ENCODE measurements at regions not wholly inside any gene's neighbourhood (a gene's known extent, or its start where the extent isn't known, plus 50 kb on each side); places are given as distances from the start of the nearest gene placed in this dataset.

DNA sequence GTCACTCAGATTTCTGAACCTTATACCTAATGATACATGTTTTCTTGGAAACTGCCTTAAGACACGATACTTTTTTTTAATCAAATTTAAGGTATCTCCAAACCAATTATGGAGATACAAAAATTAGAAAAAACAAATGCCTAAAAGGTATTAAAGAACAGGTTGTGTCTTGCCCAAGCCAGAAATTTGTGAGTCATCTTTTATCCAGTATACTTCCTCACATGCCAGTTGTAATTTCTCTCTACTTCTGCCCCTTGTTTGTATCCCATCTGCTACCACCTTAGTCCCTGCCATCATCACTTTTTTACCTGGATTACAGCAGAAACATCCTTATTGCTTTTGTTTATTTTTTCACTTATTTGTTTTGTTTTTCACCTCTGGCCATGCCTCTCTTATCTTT, 571.2 kb upstream of the DAB2 start:
- no peak for DNase-seq (ENCODE audit: low read depth in 2 of 3, low spot score in 1 of 3)

DNA sequence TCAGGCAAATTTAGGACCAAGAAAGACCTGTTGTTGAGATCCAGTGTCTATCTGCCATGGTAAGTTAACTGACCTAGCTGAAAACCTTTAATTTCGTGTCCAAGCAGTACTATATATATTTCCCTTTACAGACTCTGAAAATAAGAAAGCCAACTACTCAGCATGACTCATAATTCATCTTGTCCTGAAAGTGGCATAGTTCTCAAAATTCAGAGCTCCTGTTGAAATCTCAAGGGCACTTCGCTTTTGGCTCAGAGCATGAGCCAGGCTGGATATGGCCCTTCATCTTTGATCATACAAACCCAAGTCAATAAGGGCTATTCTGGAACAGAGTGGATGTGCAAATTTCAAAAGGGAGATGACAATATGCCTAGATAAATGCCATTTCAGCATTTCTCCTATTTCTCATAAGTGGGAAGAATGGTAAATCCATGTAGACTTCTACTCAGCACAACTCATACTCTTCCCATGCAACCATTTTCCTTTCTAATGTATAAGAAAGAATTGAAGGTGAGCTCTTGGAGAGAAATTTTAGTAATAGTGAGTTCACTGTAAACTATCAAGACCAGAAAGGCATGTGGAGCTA, 567.9 kb upstream of the DAB2 start:
- DNase-seq (ENCODE audit: low read depth in 2 of 3, low spot score in 1 of 3): no peak

DNA sequence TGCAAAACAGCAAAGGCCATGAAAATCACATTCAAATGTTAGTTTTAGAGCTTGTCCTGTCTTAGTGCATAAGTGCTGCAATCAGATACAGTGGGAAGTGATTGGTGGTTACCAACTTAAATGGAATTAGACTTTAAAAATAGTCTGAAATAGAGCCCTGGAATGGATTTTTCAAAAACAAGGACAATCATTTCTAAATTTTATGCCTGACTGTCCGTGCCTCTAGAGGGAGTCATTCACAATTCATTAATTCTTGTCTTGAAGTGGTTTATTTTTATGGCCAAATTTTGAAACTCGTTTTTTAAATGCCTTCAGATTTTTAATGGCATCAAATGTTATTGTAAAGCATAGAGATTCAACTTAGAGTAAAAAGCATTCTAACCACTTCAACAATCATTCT, 561.8 kb upstream of the DAB2 start:
- no peak for DNase-seq (ENCODE audit: low read depth in 2 of 3, low spot score in 1 of 3)

DNA sequence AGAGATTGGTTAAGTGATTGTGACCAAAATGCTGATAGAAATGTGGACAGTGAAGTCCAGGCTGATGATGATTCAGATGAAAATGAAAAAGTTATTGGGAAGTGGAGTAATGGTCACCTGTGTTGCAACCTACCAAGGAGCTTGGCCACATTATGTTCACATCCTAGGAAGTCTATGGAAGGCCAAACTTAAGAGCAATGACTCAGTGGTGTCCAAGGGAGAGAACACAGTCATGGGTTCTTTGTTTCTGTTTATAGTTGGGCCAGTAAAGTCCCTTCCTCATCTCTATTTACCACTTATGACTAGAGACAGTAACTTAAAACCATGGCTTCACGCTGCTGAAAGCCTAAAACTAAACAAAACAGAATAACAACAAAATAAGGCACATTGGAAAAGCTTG, 555.3 kb upstream of the DAB2 start:
- DNase-seq (ENCODE audit: low read depth in 2 of 3, low spot score in 1 of 3): no peak

DNA sequence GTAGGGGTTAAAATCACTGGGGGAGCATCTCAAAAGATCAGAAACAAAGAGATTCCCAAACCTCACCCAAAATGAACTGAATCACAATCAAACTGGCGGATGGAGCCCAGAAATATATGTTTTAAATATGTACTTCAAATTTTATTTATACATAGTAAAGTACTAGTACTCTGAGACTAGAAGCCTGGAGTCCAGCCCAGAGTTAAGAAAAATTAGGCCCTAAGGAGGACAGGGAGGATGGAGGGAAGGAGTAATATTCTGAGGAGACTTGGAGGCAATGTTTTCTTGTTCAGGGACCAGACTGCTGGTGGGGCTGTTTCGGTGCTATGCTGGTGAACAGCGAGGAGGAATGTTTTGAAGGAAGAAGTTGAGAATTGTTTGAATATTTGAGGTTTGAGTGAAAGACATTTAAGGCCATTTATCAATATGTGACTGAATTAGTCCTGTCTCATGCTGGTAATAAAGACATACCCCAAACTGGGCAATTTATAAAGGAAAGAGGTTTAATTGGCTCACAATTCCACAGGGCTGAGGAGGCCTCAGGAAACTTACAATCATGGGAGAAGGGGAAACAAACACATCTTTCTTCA, 552.4 kb upstream of the DAB2 start:
- DNase-seq (ENCODE audit: low read depth in 2 of 3, low spot score in 1 of 3): no peak

DNA sequence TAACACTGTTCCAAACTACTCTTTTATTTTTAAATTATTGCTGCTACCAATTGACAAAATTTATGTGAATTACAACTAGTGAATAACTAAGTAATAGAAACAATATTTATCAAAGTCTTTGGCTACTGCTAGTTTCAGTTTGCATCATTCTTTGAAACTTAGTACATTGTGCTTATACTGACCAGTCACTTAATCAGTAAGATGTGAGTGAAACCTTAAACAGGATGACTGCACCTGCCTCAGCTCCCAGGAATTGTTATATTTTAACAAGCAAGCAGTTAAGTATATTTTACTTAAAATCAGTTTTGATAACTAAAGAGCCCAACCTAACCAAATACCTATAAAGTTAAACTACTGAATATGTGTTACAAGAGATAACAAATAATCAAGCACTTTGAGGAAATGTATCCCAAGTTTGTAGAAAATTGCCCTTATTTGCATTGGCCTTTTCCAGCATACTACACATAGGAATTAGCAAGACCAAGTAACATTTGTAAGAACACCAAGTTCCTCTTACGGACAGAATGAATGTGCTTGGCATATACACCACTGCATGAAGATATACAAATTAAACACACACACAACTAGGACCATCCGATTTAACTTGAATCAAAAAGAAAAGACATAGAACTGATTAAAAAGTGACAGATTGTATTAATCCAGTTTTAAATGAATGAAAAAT, 545.5 kb upstream of the DAB2 start:
- no peak for DNase-seq (ENCODE audit: low read depth in 2 of 3, low spot score in 1 of 3)

DNA sequence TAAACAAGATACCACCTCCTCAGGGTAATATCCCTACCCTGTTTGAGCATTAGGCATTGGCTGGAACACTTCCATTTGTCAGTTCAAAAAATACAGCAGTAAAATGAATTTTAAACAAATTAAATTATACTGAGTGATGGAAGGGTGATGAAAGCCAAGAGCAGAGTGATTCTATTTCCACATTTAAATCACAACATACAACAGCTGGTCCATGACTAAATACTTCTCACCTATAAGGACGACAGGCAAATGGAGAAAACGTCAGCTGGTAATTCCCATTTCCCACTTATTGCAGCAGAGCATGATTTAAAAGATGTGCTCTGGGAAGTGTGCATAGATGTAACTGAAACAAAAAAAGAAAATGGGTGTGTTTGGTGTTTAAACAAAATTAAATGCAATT, 543.6 kb upstream of the DAB2 start:
- DNase-seq (ENCODE audit: low read depth in 2 of 3, low spot score in 1 of 3): no peak

DNA sequence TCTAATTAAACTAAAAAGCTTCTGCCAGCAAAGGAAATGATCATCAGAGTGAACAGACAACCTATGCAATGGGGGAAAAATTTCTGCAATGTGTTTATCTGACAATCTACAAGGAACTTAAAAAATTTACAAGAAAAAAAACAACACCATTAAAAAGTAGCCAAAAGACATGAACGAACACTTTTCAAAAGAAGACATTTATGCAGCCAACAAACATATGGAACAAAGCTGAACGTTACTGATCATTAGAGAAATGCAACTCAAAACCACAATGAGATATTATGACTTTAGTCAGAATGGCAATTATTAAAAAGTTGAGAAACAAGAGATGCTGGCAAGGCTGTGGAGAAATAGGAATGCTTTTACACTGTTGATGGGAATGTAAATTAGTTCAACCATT, 530.4 kb upstream of the DAB2 start:
- no peak for DNase-seq (ENCODE audit: low read depth in 2 of 3, low spot score in 1 of 3)

DNA sequence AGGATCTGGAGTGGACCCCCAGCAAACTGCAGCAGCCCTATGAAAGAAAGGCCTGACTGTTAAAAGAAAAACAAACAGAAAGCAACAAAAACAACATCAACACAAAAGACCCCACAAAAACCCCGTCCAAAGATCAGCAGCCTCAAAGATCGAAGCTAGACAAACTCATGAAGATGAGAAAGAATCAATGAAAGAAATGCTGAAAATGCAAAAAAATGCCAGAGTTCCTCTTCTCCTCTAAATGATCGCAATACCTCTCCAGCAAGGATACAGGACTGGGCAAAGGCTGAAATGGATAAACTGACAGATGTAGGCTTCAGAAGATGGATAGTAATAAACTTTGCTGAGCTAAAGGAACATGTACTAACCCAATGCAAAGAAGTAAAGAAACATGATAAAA, 526.3 kb upstream of the DAB2 start:
- no peak for DNase-seq (ENCODE audit: low read depth in 2 of 3, low spot score in 1 of 3)

DNA sequence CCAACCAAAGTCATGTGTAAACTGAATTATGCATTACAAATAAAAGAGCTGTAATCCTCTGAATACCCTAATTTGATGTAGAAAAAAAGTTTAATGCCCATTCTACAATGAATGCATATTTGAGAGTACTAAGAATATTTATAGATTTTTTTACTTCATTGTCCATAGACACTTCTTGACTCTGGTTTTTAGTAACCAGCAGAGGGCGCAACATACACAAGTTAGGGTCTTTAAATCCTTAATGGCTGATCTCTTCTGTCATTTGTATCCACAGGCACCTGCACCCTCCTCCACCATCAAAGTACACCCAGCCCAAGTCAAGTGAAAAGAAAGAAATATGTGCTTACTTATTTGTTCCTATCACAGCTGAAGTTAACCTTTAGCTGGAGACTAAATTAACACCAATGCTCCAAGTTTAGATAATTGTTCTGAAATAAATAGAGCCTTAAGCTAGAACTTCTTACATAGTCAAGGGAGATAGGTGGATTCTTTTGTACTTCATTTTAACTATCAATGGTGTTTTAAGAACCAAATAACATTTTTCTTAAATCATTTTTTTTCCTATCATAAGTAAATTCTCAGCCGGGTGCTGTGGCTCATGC, 524.2 kb upstream of the DAB2 start:
- peak; percentile 11 to 60 (median 16) for DNase-seq (ENCODE audit: low read depth in 2 of 3, low spot score in 1 of 3)

DNA sequence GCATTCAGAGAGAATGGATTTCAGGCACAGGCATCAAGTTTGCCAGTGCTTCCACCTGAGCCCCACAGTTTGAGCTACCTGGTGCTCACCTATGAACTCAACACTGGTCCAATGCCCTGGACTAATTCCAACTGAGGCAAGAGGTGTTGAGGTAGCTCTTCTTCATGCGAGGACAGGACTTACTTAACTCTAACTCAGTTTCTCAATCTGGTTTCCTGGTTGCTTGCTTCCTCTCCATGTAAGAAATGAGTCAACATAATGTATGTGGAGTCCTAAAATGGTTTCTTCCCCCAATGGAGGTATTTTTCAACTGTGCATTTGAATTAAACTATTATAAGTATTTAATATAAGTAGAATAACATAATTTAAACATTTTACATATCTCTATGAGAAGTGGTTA, 523.6 kb upstream of the DAB2 start:
- DNase-seq (ENCODE audit: low read depth in 2 of 3, low spot score in 1 of 3): no peak

DNA sequence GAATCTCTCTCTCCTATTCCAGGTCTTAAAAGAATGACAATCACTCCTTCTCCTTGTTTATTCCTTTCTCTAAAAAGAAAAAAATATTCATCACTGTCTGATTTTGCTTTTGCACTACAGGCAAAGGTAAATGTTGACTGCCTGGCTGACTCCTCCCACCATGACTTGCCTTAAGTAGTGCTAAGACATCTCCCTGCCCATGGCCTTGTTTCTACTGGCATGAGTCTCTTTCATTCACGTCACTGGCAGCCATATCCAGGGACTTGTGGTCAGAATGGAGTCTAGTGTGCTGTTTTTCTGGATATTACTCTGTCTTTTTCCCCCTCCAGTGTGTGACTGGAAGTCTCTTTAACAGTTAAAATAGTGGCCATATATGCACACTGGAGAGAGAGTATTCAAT, 522.9 kb upstream of the DAB2 start:
- no peak for DNase-seq (ENCODE audit: low read depth in 2 of 3, low spot score in 1 of 3)

DNA sequence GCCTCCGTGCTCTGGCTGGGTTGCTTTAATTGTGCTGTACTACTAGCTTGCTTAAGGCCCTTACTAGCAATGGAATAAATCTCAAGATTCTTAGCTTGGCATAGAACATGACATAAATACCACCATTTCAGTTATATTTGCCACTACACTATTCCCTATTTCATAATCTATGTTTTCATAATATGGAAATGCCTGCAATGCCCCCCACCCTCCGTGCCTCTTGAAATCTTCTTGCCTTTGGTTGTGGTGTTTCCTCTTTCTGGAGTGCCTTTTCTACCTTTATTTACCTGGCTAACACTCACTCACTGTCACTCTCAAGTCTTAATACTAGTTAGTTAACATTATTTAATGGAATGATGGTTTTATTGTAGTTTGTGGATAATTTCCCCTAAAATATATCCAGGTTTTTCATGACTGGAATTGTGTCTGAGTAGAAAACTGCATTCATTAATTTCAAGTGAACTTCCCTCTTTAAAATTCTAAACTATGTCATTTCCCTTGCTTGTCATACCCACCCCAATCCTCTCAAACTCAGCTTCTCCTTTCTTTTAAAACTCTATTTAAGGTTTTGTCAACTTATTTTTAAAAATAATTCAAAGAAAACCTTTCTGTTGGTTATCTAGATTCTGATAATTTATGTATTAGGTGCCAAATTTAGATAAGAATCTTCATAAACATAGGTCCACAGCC, 521.7 kb upstream of the DAB2 start:
- DNase-seq (ENCODE audit: low read depth in 2 of 3, low spot score in 1 of 3): no peak

DNA sequence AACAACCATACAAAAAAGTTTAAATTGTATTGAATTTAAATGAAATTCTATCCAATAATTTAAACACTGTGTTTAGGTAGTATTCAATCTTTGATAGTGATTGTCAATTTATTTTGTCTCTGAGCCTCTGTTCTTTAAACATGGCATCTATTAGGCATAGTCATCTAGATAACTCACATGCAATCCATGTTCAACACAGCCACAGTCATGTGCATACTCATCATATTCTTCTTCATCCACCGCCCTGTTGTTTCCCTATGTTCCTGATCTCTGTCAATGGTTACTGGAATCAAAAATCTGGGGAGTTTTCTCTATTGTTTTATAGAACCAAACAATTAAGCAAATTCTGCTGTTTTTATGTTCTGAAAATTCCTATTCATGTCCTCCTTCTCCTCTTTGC, 521.1 kb upstream of the DAB2 start:
- DNase-seq (ENCODE audit: low read depth in 2 of 3, low spot score in 1 of 3): no peak

DNA sequence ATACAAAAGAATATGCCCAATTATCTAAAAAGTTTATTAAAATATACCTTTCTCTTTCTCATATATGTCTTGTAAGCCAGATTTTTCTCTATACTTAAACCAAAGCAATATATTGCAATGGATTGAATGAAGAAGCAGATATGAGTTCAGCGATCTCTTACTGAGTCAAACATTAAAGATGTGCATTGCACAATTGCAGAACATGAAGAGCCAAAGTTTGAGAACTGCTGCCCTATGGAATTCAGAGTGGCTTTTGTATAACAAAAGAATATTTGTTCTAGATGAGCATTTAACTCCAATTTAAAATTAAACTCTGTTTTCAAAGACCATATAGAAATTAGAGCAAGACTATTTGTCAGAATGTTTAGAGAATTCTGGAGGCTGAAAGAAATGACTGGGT, 519.0 kb upstream of the DAB2 start:
- no peak for DNase-seq (ENCODE audit: low read depth in 2 of 3, low spot score in 1 of 3)

DNA sequence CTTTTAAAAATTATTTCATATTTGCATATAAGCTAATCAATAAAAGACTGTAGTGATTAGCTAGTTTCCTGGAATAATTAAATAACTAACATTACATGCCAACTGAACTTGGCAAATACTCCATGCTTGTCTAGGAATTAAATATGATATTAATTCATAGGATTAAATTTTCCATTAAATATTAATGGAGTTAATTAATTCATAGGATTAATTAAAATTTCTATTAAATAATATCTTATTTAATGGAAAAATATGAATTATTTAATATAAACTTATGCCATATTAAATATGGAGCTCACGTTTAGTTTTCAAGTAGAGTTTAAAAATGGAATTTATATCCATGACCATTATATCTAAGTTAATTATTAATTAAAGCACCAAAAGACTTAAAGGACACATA, 517.8 kb upstream of the DAB2 start:
- DNase-seq (ENCODE audit: low read depth in 2 of 3, low spot score in 1 of 3): no peak

DNA sequence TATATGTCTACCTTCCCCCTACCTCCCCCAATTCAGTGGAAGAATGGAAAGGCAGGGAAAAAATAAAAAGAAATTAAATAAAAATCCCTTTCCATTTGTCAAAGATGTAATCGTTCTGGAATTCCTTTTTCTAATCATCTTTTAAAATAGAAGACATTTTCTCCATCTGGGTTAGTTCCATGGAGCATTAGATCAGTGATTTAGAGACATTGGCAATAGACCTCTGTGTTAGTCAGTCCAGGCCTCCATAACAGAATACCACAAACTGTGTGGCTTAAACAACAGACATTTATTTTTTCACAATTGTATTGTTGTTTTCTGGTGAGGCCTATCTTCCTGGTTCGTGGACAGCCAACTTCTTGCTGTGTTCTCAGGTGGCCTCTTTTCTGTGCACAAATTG, 516.6 kb upstream of the DAB2 start:
- DNase-seq (ENCODE audit: low read depth in 2 of 3, low spot score in 1 of 3): no peak

DNA sequence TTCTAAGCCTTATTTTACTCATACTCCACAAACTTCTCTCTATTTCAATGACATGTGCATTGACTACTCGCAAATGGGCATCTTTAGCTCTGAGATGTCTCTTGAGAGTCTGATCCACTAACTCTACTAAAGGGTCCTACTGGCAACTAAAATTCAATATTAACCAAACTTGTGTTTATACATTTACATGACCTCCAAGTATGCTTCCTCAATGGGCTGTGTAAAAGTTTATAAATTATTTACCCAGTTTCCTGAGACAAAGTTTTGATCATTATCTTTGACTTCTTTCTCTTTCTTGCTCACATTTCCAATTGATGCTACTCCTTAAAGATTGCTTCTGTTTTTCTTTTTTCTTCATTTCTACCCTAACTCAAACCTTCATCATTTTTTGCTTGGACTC, 510.1 kb upstream of the DAB2 start:
- no peak for DNase-seq (ENCODE audit: low read depth in 2 of 3, low spot score in 1 of 3)

DNA sequence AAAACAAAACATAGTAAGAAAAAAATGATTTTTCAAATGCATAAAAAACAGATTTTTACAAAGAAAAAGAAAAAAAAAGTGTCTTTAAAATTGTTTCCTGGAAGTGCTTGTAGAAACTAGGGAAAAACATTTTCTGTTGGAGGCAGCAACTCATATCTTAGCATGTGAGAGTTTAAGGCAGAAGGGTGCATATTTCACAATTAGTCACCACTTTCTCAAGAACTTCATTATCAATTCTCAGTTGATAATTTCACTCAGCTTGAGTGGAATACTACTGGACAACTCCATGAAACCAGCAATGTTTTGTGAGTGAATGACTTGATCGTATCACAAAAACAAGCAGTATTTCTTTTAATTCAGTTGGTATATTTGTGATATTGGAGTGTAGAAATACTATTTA, 508.3 kb upstream of the DAB2 start:
- DNase-seq (ENCODE audit: low read depth in 2 of 3, low spot score in 1 of 3): no peak

DNA sequence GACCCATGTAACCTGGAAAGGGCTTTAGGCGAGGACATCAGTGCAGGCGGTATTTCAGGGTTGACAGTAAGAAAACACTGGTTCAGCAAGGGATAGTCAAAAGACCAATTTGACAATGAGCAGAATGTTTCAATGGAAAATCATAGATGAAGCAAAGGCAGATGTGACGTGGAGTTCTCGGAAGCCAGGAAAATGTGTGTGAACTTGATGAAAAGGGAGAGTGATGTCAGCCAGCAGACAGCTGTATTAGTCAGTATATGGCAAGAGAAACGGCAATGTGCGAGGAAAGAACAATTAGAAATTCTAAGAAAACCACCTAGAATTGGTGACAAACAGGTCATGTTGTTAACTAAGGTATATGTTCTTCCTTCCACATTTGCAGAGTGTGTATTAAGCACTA, 503.9 kb upstream of the DAB2 start:
- no peak for DNase-seq (ENCODE audit: low read depth in 2 of 3, low spot score in 1 of 3)

DNA sequence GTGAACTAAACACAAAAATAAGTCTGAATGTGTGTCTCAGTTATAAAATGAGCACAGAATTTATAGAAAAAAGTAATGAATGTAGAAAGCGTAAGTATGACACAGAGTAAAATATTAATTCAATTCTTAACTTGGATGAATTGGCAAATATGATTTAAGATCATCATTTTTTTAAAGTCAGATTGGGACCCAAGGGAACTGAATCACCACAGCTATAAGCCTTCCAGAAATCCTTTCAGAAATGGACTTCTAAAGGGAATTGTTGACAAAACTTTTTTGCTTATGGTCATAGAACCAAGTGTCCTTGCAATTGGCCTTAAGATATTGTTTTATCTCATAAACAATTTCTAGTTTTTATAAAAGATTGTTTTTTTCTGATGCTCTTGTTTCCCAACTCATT, 495.1 kb upstream of the DAB2 start:
- no peak for DNase-seq (ENCODE audit: low read depth in 2 of 3, low spot score in 1 of 3)

DNA sequence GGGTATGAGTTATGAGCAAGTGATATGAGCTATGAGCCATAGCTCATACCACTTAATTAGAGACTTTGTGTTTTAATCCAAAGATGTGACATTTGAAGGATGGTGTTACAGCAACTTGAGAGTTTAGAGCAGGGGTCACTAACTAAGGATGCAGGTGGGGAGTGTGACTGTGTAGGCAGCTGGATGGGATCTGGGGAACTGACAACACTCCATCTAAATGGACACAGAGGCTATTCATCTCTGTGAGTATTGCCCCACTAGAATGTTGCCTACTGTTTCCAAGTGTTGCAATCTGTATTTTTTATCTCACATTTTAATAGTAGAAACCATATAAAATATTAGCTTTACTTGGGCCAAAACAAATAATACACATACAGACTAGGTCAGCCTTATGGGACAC, 488.1 kb upstream of the DAB2 start:
- DNase-seq (ENCODE audit: low read depth in 2 of 3, low spot score in 1 of 3): no peak
